HG02588 (cell line): ENCODE measurements at regions not wholly inside any gene's neighbourhood (a gene's known extent, or its start where the extent isn't known, plus 50 kb on each side); places are given as distances from the start of the nearest gene placed in this dataset.
"Not testable (repeated sequence)": the region's sequence is repeated elsewhere in the genome, so short reads cannot be mapped to it uniquely, and the experiment has no call there.

ENCODE experiments used
- ATAC-seq: cut with Tn5 transposase; IDR thresholded peaks from one replicate; pipeline ENCODE4 v1.9.1; 2021; ENCODE audit warnings: mild to moderate bottlenecking, moderate library complexity; ENCODE audit not compliant: unreplicated experiment

DNA sequence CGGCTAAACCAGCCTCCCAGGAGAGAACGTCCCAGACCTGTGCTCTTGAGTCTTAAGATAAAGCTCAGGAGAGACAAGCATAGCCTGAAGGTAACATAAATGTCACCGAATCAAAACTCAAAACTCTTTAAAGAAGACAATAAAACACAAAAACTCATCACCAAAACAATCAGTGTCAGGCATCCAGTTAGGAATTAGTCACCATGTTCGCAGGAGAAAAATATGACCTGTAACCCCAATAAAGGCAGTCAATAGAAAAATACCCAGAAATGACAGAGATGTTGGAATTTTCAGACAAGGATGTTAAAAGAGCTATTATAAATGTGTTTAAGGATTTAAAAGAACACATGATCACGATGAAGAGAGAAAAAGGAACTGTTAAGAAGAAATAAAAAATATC lies 352.4 kb downstream of the BRD1 start:
- no peak for ATAC-seq

DNA sequence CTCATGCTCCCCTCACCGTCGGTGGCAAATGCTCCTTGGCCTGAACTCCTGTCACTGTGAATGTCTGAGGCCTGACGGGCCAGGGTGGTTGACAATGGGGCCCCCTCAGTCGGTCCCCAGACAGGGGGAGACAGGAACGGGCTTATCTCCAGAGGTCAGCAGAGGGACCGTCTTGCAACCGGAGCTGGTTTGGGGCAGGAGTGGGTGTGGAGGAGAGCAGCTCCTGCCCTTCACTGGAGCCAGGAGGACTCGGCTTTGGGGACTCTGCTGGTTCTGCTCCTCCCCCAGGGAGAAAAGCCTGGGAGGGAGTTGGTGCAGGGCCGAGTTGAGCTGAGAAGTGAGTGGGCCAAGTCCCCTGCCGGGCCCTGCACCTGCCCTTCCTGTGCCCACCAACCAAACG lies 354.4 kb downstream of the BRD1 start:
- no peak for ATAC-seq

DNA sequence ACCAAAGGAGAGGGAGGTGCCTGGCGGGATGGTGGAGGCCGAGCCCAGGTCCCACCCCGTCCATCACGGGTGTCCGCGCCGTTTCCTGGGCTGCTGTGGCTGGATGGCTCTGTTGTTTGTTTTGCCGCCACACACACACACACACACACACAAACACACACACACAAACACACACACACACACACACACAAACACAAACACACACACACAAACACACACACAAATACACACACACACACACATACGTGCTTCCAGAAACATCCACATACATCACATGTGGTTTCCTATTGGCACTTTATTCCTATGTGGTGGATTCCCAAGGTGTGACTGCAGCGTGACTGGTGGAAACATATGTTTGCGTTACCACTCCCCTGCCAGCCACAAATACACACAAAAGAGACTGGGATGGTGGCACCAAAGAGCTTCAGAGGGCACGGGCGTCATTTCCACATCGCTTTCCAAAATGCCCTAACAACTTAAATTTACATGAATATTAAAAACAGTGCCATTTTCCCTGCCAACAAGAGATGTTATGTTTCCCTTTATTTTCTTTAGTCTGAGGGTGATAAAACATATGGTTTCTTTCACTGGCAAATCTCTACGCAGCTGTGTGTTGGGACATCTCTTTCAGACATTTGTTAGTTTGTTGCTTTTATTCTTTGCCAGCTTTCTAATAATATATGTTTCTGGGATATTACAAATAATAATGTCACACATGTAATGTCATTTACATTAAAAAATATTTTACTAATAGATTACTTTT lies 356.8 kb downstream of the BRD1 start:
- no peak for ATAC-seq

DNA sequence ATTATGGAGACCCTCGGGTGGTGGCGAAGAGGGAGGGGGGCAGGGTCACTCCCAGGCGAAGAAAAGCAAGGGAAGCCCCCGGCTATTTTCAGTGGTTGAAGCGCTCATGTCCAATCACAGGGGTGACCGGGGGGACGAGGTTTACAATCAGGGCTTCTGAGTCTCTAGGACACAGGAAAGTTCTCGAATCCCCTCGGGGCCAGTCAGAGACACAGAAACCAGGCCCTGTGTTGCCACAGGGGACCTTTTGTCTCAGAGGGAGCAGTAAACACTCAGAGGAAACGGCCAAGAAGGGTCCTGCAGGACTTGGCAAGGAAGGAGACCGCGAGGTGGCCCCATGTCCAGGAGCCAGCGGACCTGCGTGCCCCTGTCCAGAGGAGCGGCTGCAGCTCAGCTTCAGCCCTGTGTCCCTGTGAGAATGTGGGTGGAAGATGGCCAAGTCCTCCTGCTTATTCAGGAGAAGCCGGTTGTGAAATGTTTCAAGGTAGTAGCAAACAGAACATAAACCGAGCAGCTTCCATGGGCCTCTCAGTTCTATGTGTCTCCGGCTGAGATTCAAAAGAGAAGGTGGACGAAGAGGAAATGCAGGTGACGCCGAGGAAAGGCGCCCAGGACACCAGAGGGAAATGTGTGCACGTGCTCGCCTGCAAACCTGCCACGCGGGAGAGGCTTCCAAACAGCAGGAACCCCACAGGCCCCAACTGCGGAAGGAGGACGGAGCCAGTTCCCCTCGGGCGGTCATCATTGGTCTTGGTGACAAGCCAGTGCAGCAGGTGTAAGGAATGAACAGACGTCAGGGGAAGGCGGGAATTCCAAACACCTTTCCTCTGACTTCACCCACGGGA lies 357.6 kb downstream of the BRD1 start:
- ATAC-seq, result no peak

DNA sequence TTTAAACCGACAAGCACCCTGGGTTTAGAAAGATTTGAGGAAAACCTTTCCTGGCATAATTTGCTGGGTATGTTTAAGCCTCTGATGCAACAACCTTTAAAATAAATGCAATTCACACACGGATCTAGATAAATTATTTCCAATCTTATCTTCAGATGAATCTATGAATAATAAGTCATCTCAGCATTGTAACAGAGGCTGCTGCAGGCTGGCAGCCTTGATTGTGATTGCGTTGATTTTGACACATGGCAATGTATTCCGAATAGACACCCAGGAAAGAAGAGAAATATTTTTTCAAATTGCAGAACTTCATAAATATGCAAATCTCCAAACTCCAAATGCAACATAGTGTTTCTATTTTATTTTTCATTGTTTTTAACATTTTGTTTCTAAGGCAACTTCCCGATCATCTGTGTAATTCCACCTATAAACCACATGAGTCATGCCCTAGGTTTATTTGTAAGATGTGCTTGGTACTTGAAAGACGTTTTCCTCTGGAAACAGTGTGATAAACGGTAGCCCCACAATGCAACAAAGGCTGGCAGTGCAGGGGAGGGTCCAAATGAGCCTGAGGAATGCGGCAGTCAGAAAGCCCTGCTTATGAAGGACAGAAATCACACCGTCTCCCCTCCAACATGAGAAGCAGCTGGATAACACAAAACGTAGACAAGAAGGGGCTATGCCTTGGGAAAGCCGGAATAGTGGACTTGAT lies 359.0 kb downstream of the BRD1 start:
- no peak for ATAC-seq

DNA sequence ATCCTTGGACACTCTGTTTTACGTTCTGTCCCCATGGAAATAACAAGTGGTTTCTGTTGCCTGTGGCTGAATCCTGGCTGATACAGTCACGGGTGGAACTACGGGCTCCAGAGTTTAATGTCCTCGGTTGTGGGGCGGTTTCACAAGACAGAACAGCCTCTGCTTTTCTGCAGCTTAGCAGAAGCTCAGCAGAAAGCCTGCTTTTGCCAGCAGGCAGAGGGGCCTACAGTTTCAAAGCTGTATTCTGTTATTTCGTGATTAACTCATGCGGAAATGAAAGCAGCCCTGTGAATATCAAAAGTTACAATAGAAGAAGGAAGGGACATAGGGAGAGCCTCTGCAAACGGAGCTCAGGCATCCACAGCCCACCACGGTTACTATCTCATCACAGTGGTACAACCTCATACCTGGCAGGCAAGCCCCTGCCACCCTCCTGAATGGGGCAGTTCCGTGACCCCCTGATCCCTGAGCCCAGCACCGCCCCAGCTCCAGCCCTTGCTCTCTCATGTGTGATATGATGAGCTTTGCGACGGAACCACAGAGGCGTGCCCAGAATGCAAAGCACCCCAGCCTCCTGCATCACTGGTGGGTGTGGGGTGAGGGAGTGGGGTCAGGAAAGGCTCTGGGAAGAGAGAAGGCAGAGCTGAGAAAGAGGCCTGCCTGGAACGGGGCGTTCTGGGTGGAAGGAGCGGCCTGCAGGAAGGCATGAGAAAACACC lies 360.6 kb downstream of the BRD1 start:
- no peak for ATAC-seq

DNA sequence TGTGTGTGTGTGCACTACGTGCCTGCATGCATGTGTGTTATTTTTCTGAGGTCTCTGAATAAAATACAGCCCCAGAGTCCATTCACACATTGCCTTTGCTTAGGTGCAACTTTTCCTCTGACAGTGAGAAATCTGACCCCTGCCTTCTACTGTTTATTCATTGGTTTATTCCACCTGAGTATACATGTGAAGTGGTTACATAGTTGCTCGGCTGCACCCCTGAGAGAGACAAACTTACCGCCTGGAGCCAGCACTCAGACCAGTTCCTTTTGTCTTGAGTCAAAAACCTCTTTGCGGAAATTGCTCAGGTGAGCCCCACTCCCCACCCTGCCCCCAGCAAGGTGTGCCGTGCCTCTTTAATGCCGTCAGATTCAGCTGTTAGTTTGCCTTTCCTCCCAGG lies 363.6 kb downstream of the BRD1 start:
- no peak for ATAC-seq

DNA sequence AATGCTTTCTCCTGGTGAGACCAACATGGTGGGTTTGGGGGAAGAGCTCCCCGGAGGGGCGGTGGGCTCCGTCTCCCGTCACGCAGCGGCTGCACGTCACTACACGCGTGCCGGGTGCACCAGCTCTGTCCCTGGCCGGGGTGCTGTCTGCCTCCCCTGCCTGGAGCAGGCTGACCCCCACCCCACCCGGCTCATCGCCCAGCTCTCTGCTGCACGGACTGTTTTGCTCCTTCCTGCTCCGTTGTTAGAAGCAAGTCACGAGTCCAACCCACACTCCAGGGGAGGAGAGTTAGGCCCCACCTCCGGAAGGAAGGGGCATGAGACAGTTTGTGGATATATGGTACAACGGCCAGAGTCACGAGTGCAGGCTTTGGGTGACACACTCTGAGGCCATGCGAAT lies 364.9 kb downstream of the BRD1 start:
- no peak for ATAC-seq

DNA sequence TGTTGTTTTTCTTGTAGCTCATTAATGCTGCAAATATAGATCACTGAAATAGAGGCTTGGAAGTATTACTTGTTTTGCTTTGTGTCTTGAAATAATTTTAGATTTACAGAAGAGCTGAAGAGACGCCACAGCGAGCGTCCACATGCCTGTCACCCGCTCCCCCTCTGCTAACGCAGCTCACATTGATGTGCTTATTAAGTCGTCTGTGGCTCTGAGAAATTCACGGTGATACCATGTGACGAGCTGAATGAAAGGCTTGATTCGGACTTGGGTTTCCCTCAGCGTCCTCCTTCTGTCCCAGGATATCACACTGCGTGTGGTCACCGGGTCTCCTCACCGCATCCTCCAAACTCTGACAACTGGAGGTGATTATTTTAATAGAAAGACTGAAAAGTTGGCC lies 365.4 kb downstream of the BRD1 start:
- ATAC-seq, result no peak

DNA sequence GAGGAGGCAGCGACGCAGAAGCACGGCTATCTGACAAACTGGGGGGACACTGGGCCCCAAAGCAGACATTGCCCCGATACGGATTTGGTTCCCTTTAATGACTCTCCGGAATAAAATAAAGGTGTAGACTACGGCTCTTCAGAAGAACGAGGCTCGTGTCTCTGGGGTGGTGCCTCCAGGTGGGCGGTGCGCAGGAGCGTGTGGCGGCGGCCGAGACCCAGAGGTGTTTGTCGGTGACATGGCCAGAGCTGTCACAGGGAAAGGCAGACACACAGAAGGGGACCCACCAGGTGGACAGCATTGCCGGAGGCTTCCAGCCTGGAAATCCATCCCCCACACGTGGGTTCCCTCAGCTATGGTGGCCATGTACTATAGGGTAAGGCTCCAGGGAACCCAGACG lies 366.0 kb downstream of the BRD1 start:
- ATAC-seq, result no peak

DNA sequence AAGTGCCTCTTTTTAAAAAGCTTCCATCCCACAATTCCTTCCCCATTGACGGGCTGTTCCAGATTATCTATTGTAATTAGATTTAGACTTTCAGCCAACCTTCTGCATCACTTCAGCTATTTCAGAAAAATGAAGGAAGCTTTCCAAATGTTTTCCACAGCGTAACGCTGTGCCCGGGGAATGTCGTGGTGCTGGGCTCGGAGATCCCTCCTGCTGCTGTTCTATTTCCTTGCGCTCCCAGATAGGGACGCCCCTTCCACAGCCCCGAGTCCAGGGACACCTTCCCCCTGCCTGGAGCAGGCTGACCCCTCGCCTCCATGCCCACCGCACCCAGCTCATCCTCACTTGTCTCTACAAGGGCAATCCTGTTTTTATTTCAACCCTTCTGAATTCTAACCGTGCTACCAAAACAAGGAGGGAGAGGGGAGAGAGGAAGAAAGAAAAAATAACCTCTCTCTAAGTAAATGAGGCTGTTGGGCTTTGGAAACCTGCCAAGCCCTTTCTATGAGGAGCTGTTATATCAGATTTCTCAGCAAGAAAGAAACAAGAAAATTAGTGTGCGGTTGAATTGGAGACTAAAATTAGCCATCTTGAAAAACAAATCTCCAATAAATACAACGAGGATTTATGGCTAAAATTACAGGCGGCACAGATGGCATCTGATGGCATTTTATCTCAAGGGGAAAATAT lies 366.9 kb downstream of the BRD1 start:
- ATAC-seq, result no peak

DNA sequence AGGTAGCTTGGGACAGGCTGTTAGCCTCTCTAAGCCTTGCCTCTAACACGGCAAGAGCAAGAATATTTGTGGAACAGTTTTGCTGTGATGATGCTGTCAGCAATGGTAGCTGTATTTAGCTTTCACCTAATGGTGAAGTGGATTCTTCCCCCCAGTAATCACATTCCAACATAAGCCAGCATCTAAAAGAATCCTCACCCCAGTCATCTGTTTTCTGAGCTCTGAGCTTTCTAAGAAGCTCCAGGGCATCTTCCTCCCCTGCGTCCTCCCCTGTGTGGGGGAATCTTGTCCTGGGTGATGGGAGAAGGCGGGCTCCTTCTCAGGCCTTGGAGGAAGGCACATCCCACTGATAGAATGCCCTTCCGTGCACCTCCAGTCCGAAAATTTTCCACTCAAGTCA lies 367.6 kb downstream of the BRD1 start:
- ATAC-seq, result no peak

DNA sequence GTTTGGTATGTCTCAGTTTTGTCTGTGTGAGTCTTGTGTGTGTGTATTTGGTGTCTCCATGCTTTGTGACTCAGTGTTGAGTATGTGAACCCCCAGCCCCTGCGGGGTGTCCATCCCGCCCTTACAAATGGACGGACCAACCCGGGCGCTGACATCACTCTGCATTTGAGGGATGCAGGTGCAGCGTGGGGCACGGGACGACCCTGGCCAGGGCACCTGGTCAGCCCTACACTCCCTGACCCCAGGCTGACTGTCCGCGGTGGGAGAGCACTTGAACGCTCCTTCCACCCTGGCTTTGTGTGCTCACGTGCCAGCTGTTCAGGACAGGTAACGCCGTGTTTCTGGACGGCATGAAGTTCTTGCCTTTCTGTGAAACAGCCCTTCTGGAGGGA lies 369.0 kb downstream of the BRD1 start:
- ATAC-seq, result no peak

DNA sequence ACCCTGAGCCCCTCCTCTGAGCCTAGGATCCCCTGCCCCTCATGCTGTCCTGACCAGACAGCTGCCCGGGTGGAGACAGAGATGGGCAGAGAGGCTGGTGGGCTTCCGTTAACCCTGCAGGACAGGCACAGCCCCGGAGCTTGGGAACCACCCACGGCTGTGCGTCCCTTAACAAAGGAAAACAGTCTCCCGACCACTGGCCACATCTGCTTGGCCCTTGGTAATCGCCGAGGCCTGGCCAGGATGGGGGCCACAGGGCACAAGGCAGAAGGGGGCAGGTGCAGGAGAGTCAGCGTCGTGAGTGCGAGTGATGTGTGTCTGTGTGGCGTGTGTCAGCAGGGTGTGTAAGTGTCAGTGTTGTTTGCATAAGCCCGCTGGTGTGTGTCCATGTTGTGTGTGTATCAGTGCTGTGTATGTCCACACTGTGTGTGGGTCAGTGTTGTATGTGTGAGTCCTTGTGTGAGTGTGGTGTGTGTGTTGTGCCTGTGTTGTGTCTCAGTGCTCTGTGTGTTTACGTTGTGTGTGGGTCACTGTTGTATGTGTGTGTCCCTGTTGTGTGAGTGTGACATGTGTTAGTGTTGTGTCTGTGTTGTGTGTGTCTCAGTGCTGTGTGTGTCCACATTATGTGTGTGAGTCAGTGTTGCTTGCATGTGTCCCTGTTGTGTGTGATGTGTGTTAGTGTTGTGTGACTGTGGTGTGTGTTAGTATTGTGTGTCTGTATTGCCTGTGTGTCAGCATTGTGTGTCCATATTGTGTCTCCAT lies 369.5 kb downstream of the BRD1 start:
- ATAC-seq, result no peak

DNA sequence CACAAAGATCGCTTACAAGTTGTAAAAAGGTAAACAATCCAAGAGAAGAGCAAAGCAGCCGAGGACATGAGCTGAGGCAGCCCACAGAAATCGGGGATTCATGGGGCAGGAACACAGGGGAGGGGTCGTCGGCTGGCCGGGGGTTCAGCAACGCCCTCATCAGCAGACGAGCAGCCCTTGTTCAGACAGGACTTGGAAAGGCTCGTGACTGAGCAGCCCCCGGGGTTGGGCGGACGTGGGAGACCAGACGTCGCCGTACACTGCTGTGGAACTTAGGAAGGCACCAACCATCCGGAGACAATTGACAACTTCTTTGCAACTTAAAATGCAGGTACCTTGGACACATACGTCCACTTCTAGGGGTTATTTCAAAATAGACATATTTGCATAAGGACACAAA lies 370.5 kb downstream of the BRD1 start:
- no peak for ATAC-seq

DNA sequence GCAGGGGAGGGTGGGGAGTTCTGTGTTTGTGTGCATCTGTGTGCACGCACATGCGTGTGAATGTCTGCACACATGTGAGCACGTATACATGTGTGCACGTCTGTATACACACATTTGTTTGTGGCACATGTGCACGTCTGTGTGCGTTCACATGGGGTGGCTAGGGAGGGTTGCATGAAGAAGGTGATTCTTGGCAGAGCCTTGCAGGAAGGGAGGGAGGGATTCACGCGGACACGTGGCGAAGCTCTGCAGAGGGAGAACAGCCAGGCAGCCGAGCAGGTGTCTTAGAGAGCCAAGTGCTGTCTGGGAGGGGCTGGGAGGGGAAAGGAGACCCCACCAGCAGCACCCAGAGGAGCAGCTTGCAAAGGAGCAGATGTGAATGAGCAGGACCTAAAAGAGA lies 372.1 kb downstream of the BRD1 start:
- ATAC-seq, result no peak

DNA sequence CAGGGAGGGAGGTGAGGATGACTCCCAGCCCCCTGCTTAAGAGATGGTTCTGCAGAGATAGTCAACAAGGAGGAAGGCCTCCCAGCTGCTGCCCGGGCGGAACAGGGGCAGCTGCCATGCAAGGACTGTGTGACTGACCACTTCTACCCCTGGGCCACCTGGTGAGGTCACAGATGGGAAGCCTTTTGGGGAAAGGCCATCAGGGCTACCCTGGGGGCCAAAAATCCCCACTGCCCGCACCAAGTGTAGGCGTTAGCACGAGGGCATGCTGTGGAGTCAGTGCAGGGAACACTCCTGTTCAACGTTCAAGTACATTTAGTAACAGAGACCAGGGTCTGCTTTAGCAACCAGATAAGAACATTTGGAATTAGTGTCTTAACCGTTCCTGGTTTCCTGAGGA lies 372.9 kb downstream of the BRD1 start:
- no peak for ATAC-seq

DNA sequence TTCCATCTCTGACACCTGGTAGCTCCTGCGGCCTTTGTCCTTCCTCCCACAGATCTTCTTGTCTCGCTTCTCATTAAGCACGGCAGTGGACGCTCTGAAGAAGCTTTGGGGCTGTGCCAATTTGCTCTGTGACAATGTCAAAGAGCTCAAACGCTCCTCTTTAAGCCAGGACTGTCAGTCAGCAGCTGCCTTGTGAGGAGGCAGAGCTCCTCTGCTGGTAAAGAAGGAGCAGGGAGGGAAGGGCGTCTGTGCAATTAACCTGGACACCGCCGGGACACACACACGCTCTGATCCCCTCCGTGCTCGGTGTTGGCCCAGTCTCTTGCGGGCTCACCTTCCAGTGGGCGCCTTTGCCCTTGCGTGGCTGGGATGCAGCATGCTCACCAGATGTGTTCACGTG lies 373.9 kb downstream of the BRD1 start:
- no peak for ATAC-seq

DNA sequence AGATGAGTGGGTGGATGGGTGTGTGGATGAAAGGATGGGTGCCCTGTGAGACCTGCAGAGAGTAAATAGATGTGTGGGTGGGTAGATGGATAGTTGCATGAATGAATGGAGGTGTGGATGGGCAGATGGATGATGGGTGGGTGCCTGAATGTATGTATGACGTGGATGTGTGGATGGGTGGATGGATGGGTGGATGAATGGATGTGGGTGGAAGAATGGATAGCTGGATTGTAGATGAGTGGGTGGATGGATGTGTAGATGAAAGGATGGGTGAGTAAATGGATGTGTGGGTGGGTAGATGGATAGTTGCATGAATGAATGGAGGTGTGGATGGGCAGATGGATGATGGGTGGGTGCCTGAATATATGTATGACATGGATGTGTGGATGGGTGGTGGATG lies 374.7 kb downstream of the BRD1 start:
- ATAC-seq, result not testable (repeated sequence)
